ENCODE measurements at regions not wholly inside any gene's neighbourhood (a gene's known extent, or its start where the extent isn't known, plus 50 kb on each side); places are given as distances from the start of the nearest gene placed in this dataset.
"Not testable (repeated sequence)": the region's sequence is repeated elsewhere in the genome, so short reads cannot be mapped to it uniquely, and the experiment has no call there.

GRCh38 chr17:74132354-74132753 is 71.1 kb upstream of the RPL38 start:
- TF ChIP-seq CTCF (conservative IDR thresholded peaks at IDR 0.05; ENCODE audit: low read depth, low read length) = no peak
- no peak for DNase-seq (ENCODE audit: low read depth)
- H3K4me3 ChIP-seq (ENCODE audit: low read depth, low read length) = no peak overlapping the region

- DNase-seq (ENCODE audit: low read depth) = no peak
- no peak for TF ChIP-seq CTCF (conservative IDR thresholded peaks at IDR 0.05; ENCODE audit: low read depth, low read length)
- H3K4me3 ChIP-seq (ENCODE audit: low read depth, low read length) = no peak overlapping the region
Observed at GRCh38 chr17:74133740-74134139, 69.7 kb upstream of the RPL38 start.

- not testable (repeated sequence) for DNase-seq (ENCODE audit: low read depth); H3K4me3 ChIP-seq (ENCODE audit: low read depth, low read length)
Observed at GRCh38 chr17:74134234-74134633, 69.2 kb upstream of the RPL38 start.

- no peak for DNase-seq (ENCODE audit: low read depth)
- no peak overlapping the region for H3K4me3 ChIP-seq (ENCODE audit: low read depth, low read length)
- no peak for TF ChIP-seq CTCF (conservative IDR thresholded peaks at IDR 0.05; ENCODE audit: low read depth, low read length)
Observed at GRCh38 chr17:74134991-74135390, 68.5 kb upstream of the RPL38 start.

- H3K4me3 ChIP-seq (ENCODE audit: low read depth, low read length) = no peak overlapping the region
- DNase-seq (ENCODE audit: low read depth) = no peak
- no peak for TF ChIP-seq CTCF (conservative IDR thresholded peaks at IDR 0.05; ENCODE audit: low read depth, low read length)
Observed at GRCh38 chr17:74135391-74136167, 67.9 kb upstream of the RPL38 start.

GRCh38 chr17:74137416-74137815 is 66.1 kb upstream of the RPL38 start:
- H3K4me3 ChIP-seq (ENCODE audit: low read depth, low read length) = no peak overlapping the region
- no peak for DNase-seq (ENCODE audit: low read depth)
- no peak for TF ChIP-seq CTCF (conservative IDR thresholded peaks at IDR 0.05; ENCODE audit: low read depth, low read length)

GRCh38 chr17:74139120-74139519 is 64.4 kb upstream of the RPL38 start:
- no peak overlapping the region for H3K4me3 ChIP-seq (ENCODE audit: low read depth, low read length)
- no peak for DNase-seq (ENCODE audit: low read depth)
- no peak for TF ChIP-seq CTCF (conservative IDR thresholded peaks at IDR 0.05; ENCODE audit: low read depth, low read length)
